Right ventricle myocardium inferior (tissue), 1 donor: ENCODE measurements at regions not wholly inside any gene's neighbourhood (a gene's known extent, or its start where the extent isn't known, plus 50 kb on each side); places are given as distances from the start of the nearest gene placed in this dataset.
"Not testable (repeated sequence)": the region's sequence is repeated elsewhere in the genome, so short reads cannot be mapped to it uniquely, and the experiment has no call there.

Experiments used
- ATAC-seq: fragments of 200-7000 bp; cut with Tn5 transposase; one replicate; pipeline ENCODE4 v1.9.1; 2020; ENCODE audit warnings: mild to moderate bottlenecking, moderate library complexity
- DNase-seq: peaks from one replicate; pipeline ENCODE4 v3.0.0; 2021; ENCODE audit errors: missing footprints
- intact Hi-C: fragments of 100-400 bp; cut with DNase I; formaldehyde crosslinking; loops from one replicate; pipeline ENCODE4 v1.11.0; 2022
- donor health status: DM: no; HTN: yes; CAD: no; lungs with severe emphysema.

DNA sequence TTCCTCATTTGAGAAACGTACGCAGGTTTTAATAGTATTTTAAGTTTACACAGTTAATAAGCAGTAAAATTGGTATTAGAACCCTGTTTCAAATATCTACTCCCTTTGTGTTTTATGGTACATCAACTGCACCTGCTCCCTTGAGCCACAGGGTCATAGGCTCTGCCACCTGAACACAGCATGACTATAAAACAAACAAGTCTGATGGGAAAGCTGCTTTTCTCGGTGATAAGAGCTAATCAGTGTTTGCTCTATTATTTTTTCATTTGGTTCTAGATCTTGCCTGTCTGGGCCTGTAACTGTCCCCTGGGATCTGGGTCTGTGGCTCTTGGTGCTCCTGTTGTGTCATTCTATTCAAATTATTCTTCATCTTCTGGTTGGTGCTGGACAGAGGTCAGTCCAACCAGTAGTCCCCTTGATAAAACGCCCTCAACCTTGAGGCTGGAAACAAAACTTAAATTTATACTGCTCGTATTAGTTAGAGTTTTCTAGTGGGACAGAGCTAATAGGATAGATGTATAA is 314.8 kb upstream of the LRP1B start:
- intact Hi-C loops = no loop called here
- no peak for DNase-seq
- no peak for ATAC-seq

DNA sequence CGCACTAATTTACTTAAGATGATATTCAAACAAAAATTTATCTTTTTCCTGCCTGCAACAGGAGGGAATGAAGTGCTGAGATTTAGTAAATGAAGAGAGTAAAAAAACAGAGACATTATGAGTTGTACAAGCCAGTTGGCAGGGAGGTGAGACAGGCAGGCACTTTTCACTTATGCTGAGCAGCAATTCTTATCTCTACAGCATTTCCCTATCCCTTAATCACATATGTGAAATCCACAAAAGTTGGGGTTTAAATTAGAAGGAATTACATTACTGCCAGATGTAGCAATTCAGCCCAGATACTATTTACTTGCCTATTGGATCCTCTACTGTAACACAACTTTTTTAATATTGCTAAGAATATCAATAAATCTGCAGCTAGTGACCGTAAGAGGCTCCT is 314.2 kb upstream of the LRP1B start:
- DNase-seq (no peak), ATAC-seq (no peak)
- intact Hi-C loops = no loop called here

DNA sequence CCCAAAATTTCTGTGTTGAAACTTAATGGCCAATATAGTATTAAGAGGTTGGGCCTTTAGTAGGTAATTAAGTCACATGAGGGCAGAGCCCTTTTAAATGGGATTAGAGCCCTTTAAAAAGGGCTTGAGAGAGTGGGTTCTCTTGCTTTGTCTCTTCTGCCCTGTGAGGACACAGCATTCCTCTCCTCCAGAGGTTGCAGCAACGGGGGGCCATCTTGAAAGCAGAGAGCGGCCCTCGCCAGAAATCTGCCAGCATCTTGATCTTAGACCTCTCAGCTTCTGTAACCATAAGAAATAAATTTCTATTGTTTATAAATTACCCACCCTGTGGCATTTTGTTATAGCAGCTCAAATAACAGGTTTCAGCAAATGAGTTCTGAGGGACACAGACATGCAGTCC is 305.0 kb upstream of the LRP1B start:
- no peak for DNase-seq
- no peak for ATAC-seq
- intact Hi-C loops = no loop called here

DNA sequence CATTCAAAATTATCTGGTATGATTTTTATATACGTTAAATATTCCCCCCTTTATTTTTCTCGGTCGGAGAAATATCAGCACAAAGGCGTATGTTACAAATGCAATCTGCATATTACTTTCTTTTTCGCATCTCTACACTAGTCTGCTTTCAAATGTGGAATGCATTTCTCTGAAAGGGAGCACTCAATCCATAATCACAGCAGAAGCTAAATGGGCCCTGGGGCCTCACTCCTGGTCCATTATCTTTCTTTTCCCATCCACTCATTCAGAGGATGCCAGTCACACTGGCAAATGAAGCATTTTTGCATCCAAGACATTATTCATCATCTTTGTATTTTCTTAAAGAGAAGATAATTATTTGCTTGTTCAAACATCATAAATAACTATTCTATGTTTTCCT is 295.2 kb upstream of the LRP1B start:
- intact Hi-C loops = no loop called here
- ATAC-seq (no peak), DNase-seq (no peak)

DNA sequence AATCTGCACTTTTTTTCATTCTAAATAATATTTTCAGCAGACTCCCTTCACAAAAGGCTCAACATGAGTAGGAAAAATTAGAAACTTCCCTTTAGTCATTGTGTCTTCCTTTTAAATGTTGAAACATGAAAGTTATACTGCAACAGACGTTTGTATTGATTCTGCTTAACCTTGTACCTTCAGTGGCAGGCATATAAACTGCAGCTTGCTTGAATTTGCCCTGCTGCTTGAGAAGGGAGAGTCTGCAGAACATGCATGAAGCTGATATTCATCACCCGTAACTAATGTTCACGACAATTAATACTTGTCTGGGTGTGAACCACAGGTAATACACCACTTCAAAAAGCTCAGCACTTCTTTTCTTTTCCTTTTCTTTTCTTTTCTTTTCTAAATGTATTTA is 294.7 kb upstream of the LRP1B start:
- intact Hi-C loops = no loop called here
- DNase-seq = no peak
- ATAC-seq = no peak

DNA sequence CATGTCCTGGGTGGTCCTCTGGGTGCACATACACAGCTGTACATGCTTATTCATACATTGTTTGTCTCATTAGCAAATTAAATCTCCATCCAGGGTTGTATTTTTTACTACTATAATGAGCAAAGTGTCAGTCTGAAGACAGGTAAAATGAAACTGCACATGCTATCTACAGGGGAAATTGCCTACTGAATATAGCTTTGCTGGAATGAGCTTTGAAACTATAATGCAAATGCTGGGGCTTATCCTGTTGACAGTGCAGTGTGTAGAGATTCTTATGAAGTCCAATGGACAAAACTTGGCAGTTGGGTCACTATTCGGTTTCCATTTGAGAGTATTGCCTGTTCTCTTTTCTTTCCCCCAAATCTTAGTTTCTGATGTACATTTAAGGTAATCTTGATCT is 292.8 kb upstream of the LRP1B start:
- intact Hi-C loops = no loop called here
- ATAC-seq (no peak), DNase-seq (no peak)

DNA sequence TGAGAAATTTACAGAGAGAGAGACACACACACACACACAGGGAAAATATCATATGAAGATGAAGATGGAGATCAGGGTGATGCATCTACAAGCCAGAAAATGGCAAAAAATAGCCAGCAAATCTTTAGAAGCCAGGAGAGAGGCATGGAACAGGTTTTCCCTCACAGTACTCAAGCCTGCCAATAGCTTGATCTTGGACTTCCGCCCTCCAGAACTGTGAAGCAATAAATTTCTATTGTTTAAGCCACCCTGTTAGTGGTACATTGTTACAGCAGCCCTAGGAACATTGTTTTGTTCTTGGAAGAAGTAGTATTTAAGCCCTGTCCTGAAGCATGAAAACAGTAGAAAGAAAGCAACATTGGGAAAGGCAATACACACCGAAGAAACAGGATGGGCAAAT is 292.0 kb upstream of the LRP1B start:
- DNase-seq (no peak), ATAC-seq (no peak)
- intact Hi-C loops = no loop called here

DNA sequence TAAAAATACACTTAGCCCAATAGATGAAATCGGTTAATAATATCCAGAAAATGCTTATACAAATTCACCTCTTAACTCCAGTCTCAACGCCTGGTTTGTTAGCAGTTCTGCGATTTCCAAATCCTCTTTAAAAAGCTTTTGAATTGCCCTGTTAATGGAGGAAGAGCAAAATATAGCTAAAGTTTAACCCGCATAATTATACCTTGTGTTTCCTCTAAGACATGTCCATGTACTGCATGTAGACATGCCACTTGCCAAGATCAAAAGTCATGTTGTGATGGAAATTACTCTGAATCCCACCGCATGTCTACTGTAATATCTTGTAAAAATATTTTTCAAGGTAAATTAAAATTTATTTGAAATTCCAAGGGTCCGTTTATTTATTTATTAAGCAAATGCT is 291.2 kb upstream of the LRP1B start:
- ATAC-seq (no peak), DNase-seq (no peak)
- intact Hi-C loops = no loop called here

DNA sequence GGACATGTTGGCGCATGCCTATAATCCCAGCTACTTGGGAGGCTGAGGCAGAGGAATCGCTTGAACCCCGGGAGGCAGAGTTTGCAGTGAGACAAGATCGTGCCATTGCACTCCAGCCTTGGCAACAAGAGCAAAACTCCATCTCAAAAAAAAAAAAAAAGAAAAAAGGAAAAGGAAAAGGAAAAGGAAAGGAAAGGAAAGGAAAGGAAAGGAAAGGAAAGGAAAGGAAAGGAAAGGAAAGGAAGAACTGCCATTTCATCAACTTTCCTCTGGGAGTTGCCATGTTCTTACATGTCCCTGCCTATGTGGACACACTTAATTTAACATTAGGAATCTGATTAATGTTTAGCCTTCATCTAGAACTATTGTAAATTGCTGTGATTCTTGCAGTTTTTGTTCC is 287.9 kb upstream of the LRP1B start:
- intact Hi-C loops, DNase-seq, ATAC-seq: not testable (repeated sequence)

DNA sequence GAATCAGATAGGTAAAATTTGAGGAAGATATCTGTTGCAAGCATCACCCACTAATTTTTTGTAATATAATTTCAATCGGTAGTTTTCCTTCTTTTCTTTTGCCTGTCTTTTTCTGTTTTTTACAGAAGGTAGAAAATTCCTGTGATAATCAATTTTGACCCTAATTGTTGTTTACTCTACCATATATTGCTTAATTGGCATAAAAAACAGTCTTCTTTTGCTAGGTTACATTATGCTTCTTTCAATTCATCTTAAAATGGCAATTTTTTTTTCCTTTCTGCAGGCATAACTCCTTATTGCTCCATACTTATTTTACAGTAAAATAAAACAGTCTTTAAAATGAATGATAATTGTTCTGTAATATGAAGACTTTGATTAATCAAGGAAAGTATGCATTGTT is 286.2 kb upstream of the LRP1B start:
- ATAC-seq (no peak), DNase-seq (no peak)
- intact Hi-C loops = no loop called here

DNA sequence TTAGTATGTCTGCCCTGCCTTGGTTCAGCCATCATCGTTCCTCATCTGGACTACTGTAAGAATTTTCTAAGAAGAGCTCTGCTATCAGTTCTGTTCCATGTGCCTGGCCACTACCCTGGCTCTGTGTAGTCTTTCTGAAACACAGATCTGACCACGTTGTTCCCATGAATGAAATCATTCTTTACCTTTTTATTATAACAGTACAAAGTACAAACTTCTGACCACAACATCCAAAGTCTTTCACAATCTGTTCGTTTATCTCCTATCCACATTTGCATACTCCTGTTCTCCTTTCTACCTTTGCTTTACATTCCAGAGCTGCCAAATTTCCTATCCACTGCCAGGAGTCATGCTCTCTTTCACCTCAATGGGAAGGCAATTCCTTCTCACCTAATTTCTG is 284.6 kb upstream of the LRP1B start:
- ATAC-seq (no peak), DNase-seq (no peak)
- intact Hi-C loops = no loop called here

DNA sequence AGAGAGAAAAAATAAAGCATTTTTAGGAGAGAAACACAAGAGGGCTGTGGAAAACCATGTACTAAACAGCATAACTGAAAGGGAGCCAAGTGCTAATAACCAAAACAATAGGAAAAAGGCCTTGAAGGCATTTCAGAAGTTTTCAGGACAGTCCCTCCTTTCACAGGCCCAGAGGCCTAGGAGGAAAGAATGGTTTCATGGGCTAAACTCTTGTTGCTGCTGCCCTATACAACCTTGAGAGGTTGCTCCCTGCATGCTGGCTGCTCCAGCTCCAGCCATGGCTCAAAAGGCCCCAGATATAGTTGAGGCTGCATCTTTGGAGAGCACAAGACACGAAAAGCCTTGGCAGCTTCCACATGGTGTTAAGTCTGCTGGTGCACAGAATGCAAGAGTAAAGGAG is 267.4 kb upstream of the LRP1B start:
- DNase-seq = no peak
- intact Hi-C loops = no loop called here
- ATAC-seq = no peak

DNA sequence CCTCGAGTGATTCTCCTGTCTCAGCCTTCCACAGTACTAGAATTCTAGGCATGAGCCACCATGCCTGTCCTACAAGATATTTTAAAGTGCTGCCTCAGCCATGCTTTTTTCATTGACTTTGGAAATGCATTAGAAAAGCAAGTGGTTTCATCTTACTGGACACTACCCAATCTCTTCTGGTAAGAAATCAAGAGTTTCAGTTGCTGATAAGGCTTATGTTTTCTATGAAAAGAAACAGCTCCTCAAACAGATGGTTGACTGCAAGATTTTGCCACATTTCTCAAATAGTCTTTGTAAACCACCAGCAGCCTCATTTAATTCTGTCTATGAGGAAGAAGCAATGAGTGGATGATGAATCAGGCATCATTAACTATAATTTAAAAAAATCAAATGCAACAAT is 264.5 kb upstream of the LRP1B start:
- ATAC-seq (no peak), DNase-seq (no peak)
- intact Hi-C loops = no loop called here

DNA sequence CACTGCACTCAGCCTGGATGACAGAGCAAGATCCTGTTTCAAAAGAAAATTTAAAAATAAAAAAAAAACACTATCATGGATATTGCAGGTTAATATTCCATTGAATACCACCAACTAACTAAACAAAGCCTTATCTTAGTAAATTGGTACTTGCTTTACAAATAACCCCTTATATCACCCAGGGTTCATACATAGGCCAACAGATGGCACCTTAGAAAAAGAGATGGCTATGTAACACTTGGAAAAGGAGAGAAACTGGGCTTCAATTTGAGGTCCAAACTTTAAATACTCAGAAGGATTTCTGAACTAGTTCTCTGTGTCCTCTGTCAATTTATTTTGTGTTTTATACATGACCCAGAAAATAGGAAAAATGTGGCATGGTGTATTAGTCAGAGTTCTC is 249.6 kb upstream of the LRP1B start:
- DNase-seq (no peak), ATAC-seq (no peak)
- intact Hi-C loops = no loop called here

DNA sequence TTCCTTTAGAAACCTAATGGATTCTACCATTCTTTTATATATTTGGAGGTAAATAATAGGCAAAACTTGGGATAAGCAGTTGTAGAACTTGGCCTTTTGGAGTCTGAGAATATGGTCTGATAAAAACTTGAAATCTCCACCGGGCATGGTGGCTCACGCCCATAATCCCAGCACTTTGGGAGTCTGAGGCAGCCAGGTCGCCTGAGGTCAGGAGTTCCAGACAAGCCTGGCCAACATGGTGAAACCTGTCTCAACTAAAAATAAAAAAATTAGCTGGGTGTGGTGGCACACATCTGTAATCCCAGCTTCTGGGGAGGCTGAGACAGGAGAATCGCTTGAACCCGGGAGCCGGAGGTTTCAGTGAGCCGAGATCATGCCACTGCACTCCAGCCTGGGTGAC is 231.3 kb upstream of the LRP1B start:
- DNase-seq, ATAC-seq, intact Hi-C loops: not testable (repeated sequence)

DNA sequence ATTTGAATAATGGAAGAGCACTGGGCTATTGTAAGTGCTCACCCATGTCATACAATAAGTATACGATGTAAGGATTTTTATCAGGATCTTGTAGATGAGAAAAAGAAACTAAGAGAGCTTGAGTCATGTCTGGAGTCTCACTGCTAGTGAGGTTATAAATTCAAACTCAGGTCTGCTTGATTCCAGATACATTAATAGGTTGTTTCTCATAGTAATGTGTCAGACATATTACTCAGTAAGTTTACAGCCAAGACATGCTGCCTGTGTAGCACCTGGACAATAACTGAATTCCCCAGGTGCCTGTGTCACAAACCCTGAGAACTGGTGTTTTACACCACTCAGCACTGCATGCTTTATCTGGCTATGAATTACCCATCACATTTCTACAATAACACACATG is 216.9 kb upstream of the LRP1B start:
- intact Hi-C loops = no loop called here
- ATAC-seq (no peak), DNase-seq (no peak)

DNA sequence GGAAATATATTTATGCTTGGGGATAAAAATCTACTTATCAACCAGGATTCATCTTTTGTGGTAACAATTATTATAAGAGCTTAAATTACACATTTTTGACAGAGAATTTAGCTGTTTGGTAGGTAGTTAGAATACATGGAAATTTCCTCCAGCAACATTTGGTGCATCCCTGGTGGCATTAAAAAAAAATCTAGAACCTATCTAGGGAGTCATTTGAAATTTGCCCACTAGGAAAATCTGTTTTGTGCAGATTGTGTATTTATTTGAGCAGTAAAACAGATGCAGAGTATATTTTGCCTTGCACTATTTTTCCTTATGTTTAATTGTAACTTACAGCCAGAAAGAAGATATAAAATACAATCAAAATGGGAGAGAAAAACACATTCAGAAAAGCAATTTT is 208.4 kb upstream of the LRP1B start:
- intact Hi-C loops = no loop called here
- DNase-seq (no peak), ATAC-seq (no peak)

DNA sequence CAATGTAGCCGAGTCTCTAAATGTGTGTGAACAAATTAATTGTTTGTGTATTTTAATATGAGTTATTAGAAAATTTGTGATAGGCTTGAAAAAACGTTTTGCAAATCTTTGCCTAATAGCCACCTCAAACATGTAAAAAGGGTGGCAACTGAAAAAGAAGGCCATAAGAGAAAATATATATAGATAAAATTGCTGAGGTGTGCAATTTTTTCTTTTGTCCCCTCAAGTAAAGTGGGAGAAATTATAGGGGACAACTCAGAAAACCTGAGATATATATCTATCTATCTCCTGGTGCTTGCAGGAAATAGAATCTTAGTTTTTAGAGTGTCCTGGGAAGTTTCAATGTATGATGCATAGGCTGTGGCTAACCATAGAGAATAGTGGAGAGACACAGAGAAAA is 201.4 kb upstream of the LRP1B start:
- no peak for DNase-seq
- ATAC-seq = no peak
- intact Hi-C loops = no loop called here

DNA sequence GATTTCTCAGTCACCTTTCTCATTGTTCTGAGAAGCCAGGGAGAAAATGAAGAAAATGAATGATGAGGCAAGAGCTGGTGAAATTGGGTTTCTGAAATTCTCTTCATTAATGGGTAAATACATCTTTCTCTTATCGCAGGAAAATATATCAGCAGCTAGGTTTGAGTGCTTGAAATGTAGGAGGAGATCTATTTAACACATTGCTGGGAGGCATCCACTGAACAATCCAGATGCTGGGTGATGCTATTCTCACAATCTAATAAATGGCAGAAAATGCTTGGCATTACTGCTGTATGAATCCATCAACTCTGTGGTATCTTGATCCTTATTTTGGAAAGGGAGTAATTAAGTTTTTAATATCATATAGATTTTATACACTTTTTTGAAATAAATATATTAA is 199.6 kb upstream of the LRP1B start:
- intact Hi-C loops = no loop called here
- no peak for ATAC-seq

DNA sequence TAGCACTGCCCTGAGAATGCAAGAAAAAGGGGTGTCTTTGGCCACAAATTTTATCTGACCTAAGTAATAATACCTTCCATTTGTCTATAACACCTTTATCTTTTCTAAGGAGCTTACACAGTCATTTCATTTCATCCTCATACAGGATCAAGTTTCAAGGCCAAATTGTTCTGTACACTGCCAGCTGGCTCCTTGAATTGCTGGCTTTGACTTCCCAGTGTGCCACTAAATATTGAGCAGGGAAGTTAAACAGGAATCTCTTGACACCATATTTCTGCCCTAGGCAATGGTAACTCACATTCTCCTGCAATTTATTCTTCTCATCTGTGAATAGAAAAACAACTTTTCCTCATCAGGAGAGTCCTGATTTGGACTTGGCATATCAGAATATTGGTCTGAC is 195.1 kb upstream of the LRP1B start:
- ATAC-seq (no peak), DNase-seq (no peak)
- intact Hi-C loops = no loop called here

More for the DNA sequence above, 199.6 kb upstream of the LRP1B start:
- DNase-seq = no peak

DNA sequence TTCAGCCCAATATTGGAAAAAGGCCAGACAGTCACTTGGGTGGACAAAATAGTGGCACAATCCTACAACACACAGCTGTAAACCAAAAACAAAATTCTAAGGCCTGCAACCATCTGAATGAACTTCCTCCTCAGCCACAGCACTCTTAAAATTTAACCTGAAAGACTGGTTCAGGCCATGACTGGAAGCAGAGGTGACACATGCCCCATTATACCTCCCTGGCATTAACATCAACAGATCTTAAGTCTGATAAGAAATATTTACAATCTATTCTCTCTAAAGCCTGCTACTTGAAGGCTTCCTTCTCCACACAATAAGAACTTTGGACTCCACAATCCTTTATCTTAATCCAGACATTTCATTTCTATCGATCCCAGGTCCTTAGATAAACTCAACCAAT is 192.4 kb upstream of the LRP1B start:
- ATAC-seq (no peak), DNase-seq (no peak)
- intact Hi-C loops = no loop called here
